Esophagus muscularis mucosa (tissue), 3 donors: ENCODE measurements at regions not wholly inside any gene's neighbourhood (a gene's known extent, or its start where the extent isn't known, plus 50 kb on each side); places are given as distances from the start of the nearest gene placed in this dataset.

Source experiments
- CTCF ChIP-seq, 3 experiments: fragments of 200-600 bp in 2 of 3; fragments of 450-650 bp in 1 of 3; sonication (generic) in 2 of 3; IDR thresholded peaks; one replicate each; pipeline ENCODE4 v1.5.1; 2017 to 2019; ENCODE audit warnings: antibody characterized with exemption in 3 of 3, mild to moderate bottlenecking in 2 of 3, moderate library complexity in 1 of 3
- POLR2A ChIP-seq: fragments of 450-650 bp; IDR thresholded peaks from one replicate; pipeline ENCODE4 v1.6.1; 2017; ENCODE audit warnings: antibody characterized with exemption, moderate library complexity, mild to moderate bottlenecking, low read depth

DNA sequence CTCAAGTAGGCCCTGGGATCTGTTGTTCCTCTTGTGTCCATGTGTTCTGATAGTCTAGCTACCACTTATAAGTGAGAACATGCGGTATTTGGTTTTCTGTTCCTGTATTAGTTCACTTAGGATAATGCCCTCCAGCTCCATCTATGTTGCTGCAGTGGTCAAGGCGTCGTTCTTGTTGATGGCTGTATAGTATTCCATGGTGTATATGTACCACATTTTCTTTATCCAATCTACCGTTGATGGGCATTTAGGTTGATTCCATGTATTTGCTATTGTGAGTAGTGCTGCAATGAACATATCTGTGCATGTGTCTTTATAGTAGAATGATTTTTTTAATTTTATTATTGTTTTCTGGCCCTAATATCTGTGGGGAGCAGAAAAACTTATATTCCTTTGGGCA lies 74.3 kb downstream of the MAT2B start:
- TF ChIP-seq POLR2A: no peak
- no peak for TF ChIP-seq CTCF (IDR thresholded peaks at IDR 0.05)
